SIG-M5 treated with dmso at 0.1 percent for 504 hours (cell line): ENCODE measurements at regions not wholly inside any gene's neighbourhood (a gene's known extent, or its start where the extent isn't known, plus 50 kb on each side); places are given as distances from the start of the nearest gene placed in this dataset.
A peak's percentile ranks its signal among the peaks of the same experiment; 100 is the strongest.

Experiments used
- DNase-seq: peaks from one replicate; lab custom pipeline; 2025; ENCODE audit not compliant: unreplicated experiment; lab: John Stamatoyannopoulos, UW

GRCh38 chr16:80198311-80199299 lies 342.2 kb upstream of the DYNLRB2 start:
- DNase-seq, result no peak

- DNase-seq, result no peak
Observed at GRCh38 chr16:80197741-80198201, 343.0 kb upstream of the DYNLRB2 start.

- no peak for DNase-seq
Observed at GRCh38 chr16:80191928-80192327, 348.9 kb upstream of the DYNLRB2 start.

GRCh38 chr16:80189476-80190175 lies 351.2 kb upstream of the DYNLRB2 start:
- DNase-seq, result no peak

GRCh38 chr16:80176114-80176513 lies 364.7 kb upstream of the DYNLRB2 start:
- DNase-seq, result no peak

GRCh38 chr16:80175011-80175410 lies 365.8 kb upstream of the DYNLRB2 start:
- DNase-seq, result no peak

- peak; percentile 25 for DNase-seq
Observed at GRCh38 chr16:80174416-80174815, 366.4 kb upstream of the DYNLRB2 start.

- DNase-seq, result no peak
Observed at GRCh38 chr16:80171746-80172145, 369.0 kb upstream of the DYNLRB2 start.

GRCh38 chr16:80171199-80171598 lies 369.6 kb upstream of the DYNLRB2 start:
- no peak for DNase-seq

- no peak for DNase-seq
Observed at GRCh38 chr16:80167657-80168390, 373.0 kb upstream of the DYNLRB2 start.

GRCh38 chr16:80166082-80166481 lies 374.7 kb upstream of the DYNLRB2 start:
- no peak for DNase-seq

- no peak for DNase-seq
Observed at GRCh38 chr16:80164966-80165550, 375.7 kb upstream of the DYNLRB2 start.

- no peak for DNase-seq
Observed at GRCh38 chr16:80163339-80163738, 377.5 kb upstream of the DYNLRB2 start.

- DNase-seq, result no peak
Observed at GRCh38 chr16:80161799-80162739, 378.7 kb upstream of the DYNLRB2 start.

- DNase-seq, result no peak
Observed at GRCh38 chr16:80158766-80159165, 382.0 kb upstream of the DYNLRB2 start.

GRCh38 chr16:80151722-80152111 lies 389.1 kb upstream of the DYNLRB2 start:
- no peak for DNase-seq

GRCh38 chr16:80150978-80151721 lies 389.6 kb upstream of the DYNLRB2 start:
- no peak for DNase-seq

GRCh38 chr16:80148826-80149225 lies 392.0 kb upstream of the DYNLRB2 start:
- DNase-seq, result no peak

GRCh38 chr16:80147026-80147655 lies 393.7 kb upstream of the DYNLRB2 start:
- no peak for DNase-seq
